Mucosa of gallbladder (tissue), 1 donor: ENCODE measurements at regions not wholly inside any gene's neighbourhood (a gene's known extent, or its start where the extent isn't known, plus 50 kb on each side); places are given as distances from the start of the nearest gene placed in this dataset.
"Not testable (repeated sequence)": the region's sequence is repeated elsewhere in the genome, so short reads cannot be mapped to it uniquely, and the experiment has no call there.

Experiments
- DNase-seq: peaks from one replicate; pipeline ENCODE4 v3.0.0-alpha.2; 2020; ENCODE audit warnings: low spot score
- donor health status: DM: no; HTN: no; CAD: no.

GRCh38 chr11:81203876-81204275, 1529.8 kb downstream of the FAM181B start:
- DNase-seq: no peak

DNA sequence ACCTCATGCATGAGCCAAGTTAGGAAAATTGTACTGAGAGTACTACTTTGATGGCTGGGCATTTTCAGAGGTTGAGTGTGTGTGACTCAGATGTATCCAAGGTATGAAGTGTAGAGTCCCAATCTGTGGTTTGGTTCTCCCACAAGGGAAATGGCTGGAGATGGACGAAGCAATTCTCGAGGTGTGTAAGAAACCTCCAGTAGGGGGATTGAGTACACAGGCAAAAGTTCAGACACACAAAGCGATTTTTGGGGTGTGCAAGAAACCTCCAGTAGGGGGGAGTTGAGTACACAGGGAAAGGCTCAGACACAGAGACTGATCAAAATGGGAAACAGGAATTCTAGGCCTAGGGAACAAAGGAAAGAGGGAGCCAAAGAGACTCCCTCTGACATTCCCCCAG, 1536.3 kb downstream of the FAM181B start:
- no peak for DNase-seq

DNA sequence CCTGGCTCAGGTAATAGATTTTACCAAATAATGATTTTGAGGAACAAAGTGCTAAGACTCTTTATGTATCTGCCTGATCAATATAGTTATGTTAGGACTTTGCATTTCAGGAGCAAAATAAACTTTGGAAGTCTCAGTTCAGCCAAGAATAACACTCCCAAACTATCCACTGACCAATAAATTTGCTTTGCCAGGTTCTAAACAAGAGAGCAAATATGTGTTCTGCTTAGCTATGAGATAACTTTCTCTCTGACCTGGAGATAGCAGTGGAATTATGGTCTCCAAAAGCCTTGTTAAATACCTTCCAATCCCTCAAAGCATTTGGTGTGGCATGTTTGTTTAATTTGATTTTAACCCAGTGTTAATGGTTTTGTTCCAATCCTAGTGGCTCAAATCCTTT, 1541.1 kb downstream of the FAM181B start:
- no peak for DNase-seq

GRCh38 chr11:81190546-81190945, 1543.1 kb downstream of the FAM181B start:
- DNase-seq: no peak

DNA sequence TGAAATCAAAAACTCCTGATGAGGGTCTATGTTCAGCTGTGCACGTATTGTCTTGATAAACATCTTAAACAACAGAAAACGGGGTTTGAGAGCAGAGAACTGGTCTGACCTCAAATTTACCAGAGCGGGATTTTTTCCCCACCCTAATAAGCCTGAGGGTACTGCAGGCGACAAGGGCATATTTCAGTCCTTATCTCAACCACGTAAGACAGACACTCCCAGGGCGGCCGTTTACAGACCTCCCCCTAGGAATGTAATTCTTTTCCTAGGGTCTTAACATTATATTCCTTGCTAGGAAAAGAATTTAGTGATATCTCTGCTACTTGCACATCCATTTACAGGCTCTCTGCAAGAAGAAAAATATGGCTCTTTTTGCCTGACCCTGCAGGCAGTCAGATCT, 1546.6 kb downstream of the FAM181B start:
- DNase-seq: not testable (repeated sequence)

DNA sequence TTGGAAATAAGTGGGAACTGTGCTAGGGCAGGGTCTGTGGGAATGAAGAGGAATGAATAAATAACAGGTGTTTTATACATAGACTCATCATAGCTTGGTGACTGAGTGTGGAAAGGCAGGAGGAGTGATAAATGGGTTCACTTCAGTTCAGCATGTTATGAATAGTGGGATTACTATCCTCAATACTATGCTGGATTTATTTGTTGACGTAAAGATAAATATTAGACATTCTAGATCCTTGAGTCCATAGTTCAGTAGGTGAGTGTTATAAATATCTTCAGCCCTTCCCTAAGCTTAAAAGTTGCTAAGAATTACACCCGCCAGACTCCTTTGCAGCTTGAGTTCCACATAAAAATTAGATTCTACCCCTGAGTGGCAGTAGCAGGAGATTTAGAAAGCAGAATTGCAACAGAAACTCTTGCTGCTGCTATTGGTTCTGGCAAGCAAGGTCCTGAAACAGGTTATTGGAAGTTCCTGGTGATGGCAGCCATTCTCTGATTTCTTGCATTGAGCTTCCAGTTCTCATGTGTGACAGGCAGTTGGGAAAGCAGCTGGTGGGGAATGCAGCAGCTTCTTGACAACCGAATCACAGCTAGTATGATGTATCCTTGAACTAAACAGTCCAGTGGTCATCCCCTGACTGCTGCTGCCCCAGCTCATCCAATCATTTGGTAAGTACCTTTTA, 1558.9 kb downstream of the FAM181B start:
- no peak for DNase-seq

- DNase-seq: no peak
Measured at GRCh38 chr11:81165164-81165563, 1568.5 kb downstream of the FAM181B start.

- DNase-seq: no peak
Measured at GRCh38 chr11:81159900-81160299, 1573.8 kb downstream of the FAM181B start.

DNA sequence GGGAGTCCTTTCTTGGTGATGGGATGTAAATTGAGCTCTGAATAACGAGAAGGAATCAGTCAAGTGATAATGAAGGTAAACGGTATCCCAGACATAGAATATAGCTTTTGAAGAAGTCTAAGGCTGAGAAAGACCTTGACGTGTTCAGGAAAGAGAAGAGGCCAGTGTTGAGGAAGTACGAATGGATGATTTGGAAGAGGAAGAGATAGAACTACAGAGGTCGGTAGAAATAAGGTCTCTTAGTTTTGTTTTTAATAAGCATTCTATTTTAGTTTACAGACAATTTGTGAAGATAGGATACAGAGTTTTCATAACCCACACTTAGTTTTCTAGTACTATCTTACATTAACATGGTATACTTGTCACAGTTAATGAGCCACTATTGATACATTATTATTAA, 1598.1 kb downstream of the FAM181B start:
- DNase-seq: no peak

DNA sequence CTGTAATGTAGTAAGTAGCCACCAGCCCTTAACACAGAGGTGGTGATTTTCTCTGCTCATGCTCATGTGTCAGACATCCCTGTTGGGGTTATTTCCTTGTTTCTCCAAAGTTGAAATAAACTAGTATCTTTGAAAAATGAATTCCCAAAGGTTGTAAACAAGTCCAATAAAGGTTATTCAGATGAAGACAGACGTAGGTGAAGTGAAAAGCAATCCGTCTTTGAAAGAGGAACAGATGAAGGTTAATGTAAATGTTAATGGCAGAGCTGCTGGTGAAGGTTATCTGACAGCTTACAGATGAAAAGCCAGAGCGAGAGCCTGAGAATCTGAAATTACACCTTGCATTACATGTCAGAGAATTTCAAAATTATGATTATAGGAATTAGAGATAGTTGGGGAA, 1604.0 kb downstream of the FAM181B start:
- DNase-seq: no peak

GRCh38 chr11:81112718-81113117, 1620.9 kb downstream of the FAM181B start:
- DNase-seq: no peak

DNA sequence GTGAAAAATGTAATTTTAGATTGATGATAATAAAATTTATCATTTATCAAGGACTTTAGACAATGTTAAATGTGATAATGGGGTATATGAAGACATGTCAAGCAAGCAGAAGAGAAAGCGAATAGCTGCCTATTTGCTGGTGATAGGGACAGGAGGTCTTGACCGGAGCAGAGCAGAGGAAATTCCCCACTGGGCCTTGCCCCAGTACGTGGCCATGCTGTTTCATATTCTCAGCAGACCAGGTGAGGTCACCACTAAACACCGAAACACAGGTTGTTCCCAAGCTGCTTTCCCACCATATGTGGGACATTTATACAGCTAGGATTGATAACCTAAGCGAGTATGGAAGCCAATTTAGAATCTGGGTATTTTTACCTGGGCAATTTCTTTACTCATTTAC, 1629.6 kb downstream of the FAM181B start:
- DNase-seq: no peak

GRCh38 chr11:81098471-81098870, 1635.2 kb downstream of the FAM181B start:
- no peak for DNase-seq

DNA sequence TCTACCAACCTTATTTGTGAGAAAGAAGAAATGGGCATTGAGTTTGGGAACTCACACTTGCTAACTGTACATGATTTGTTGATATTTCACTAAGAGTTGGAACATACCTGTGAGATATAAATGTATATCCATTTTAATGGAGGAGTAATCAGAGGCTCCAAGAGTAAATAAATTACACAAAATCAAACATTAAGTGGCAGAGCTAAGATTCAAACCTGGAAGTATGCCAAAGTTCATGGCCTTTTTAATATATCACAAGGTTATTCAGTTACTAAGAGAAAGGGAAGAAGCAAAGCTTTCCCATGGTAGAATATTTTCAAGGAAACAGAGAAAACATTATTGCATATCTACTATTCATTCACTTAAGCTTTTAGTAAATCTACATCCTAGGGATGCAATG, 1641.1 kb downstream of the FAM181B start:
- no peak for DNase-seq

DNA sequence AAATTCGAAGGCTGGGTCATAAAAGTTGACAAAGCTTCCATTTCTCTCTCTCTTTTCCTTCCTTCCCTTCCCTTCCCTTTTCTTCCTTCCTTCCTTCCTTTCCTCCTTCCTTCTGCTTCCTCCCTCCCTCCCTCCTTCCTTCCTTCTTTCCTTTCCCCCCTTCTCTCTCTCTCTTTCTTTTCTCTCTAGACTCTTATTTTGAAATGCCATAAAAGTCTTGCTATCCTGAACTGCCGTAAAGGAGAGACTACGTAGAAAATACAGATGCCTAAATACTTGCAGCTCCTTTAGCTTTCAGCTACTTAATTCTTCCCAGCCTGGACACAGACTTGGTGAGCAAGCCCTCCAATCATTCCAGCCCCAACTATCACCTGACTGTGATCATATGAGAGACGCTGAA, 1644.4 kb downstream of the FAM181B start:
- no peak for DNase-seq

- DNase-seq: no peak
Measured at GRCh38 chr11:81080476-81080875, 1639.6 kb upstream of the TENM4 start.

- no peak for DNase-seq
Measured at GRCh38 chr11:81072273-81072672, 1631.4 kb upstream of the TENM4 start.

GRCh38 chr11:81071606-81072005, 1630.8 kb upstream of the TENM4 start:
- DNase-seq: no peak

DNA sequence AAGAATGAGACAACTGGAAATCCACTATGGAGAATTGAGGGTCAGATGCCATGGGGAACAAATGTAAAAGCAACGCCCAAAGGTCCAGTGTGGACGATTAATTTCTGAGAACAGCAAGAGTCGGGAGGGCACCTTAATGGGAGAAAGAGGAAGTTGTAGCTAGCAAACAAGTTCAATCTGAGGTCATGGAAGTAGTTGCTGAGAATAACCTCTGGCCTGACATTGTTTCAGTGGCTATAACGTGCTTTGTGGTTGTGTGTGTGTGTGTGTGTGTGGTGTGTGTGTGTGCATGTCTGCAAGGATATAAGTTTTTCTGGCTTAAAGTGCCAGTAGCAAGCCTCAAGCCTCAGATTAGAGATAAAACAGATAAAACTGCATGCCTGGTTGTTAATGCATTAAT, 1630.1 kb upstream of the TENM4 start:
- no peak for DNase-seq

- no peak for DNase-seq
Measured at GRCh38 chr11:81059356-81059755, 1618.5 kb upstream of the TENM4 start.

DNA sequence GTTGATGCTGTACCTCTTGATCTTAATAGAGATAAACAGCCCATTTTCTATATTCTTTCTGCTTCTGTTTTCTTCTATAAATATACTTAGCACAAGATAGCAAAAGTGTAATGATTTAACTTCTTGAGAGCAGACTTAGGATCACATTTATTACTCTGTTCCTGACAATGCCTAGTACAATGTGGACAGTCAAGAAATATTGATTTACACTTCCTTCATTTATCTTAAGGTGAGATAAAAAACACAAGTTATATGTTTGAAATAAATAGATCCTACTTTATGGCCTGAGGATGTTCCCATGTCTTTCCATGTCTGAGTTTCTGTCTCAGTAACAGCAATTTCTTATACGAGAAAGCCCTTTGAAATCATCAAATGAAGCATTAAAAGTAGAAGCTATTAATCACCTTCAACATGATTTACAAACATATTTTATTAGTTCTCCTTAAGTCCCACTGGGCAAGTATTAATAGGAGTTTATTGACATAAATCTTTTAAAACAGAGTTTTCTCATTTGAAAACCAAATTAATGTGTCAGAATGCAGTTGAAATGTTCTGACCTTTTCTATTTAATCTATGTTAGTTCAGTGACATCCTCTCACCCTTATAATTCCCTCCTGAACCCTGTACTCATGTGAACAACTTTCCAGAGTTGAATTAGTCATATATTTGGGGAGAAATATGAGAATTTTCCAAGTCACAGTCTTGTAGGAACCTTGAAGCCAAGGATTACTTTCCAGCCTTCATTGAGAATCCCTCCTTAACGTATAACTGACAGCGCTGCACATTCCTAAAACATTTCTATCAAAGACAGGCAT, 1611.7 kb upstream of the TENM4 start:
- no peak for DNase-seq

- no peak for DNase-seq
Measured at GRCh38 chr11:81039916-81040524, 1599.2 kb upstream of the TENM4 start.
